HL-60 (cell line): ENCODE measurements at regions not wholly inside any gene's neighbourhood (a gene's known extent, or its start where the extent isn't known, plus 50 kb on each side); places are given as distances from the start of the nearest gene placed in this dataset.

Source experiments
- DNase-seq, 2 experiments: peaks; one replicate each; pipeline ENCODE4 v3.0.0-alpha.2; 2010 to 2020; ENCODE audit warnings: low read depth in 1 of 2, low spot score in 1 of 2
- H3K27ac ChIP-seq: fragments of 250-450 bp; sonication (Bioruptor Pico); replicated peaks from 2 replicates; pipeline ENCODE4 v1.5.1; 2020; ENCODE audit warnings: mild to moderate bottlenecking, moderate library complexity
- H3K27me3 ChIP-seq: fragments of 250-450 bp; sonication (Bioruptor Pico); 2 replicates; pipeline ENCODE4 v1.5.1; 2021; ENCODE audit warnings: mild to moderate bottlenecking, moderate library complexity; ENCODE audit not compliant: insufficient read depth, poor library complexity, severe bottlenecking
- H3K4me3 ChIP-seq: replicated peaks from 2 replicates; pipeline ENCODE4 v1.5.1; 2011; ENCODE audit warnings: mild to moderate bottlenecking, control low read depth, low read length; ENCODE audit not compliant: insufficient read depth
- GABPA ChIP-seq: IDR thresholded peaks from 2 replicates; pipeline ENCODE4 v1.6.1; 2012; ENCODE audit warnings: low read depth
- POLR2AphosphoS5 ChIP-seq: IDR thresholded peaks from 2 replicates; pipeline ENCODE4 v1.6.1; 2012; ENCODE audit warnings: low read depth
- REST ChIP-seq: IDR thresholded peaks from 2 replicates; pipeline ENCODE4 v1.6.1; 2012; ENCODE audit warnings: low read depth; ENCODE audit not compliant: insufficient replicate concordance
- SPI1 ChIP-seq: IDR thresholded peaks from 2 replicates; pipeline ENCODE4 v1.6.1; 2012; ENCODE audit warnings: low read depth, mild to moderate bottlenecking, borderline replicate concordance
- TF ChIP-seq, protein P1 (sequence below): IDR thresholded peaks from one replicate; pipeline ENCODE4 v1.5.1; 2011; ENCODE audit warnings: low read length, control low read depth, inconsistent platforms; ENCODE audit not compliant: insufficient read depth

- no peak for TF ChIP-seq GABPA
- no peak for TF ChIP-seq REST
- no peak for TF ChIP-seq POLR2AphosphoS5
- TF ChIP-seq, protein P1, sequence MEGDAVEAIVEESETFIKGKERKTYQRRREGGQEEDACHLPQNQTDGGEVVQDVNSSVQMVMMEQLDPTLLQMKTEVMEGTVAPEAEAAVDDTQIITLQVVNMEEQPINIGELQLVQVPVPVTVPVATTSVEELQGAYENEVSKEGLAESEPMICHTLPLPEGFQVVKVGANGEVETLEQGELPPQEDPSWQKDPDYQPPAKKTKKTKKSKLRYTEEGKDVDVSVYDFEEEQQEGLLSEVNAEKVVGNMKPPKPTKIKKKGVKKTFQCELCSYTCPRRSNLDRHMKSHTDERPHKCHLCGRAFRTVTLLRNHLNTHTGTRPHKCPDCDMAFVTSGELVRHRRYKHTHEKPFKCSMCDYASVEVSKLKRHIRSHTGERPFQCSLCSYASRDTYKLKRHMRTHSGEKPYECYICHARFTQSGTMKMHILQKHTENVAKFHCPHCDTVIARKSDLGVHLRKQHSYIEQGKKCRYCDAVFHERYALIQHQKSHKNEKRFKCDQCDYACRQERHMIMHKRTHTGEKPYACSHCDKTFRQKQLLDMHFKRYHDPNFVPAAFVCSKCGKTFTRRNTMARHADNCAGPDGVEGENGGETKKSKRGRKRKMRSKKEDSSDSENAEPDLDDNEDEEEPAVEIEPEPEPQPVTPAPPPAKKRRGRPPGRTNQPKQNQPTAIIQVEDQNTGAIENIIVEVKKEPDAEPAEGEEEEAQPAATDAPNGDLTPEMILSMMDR, result no peak
- no peak for TF ChIP-seq SPI1
- no peak overlapping the region for H3K27ac ChIP-seq
- no peaks in the 10 kb centered on the region for H3K27me3 ChIP-seq
- no peak for DNase-seq
- H3K4me3 ChIP-seq, result no peak overlapping the region
These were observed 312.1 kb downstream of the SEC23A start for GRCh38 chr14:38790916-38791315.

- Histone ChIP-seq H3K4me3 (no peak overlapping the region), H3K27me3 (no peaks in the 10 kb centered on the region), H3K27ac (no peak overlapping the region)
- TF ChIP-seq SPI1 (no peak), GABPA (no peak), POLR2AphosphoS5 (no peak), REST (no peak)
- TF ChIP-seq, protein P1, result no peak
- DNase-seq, result no peak
These were observed 313.2 kb downstream of the SEC23A start for GRCh38 chr14:38789805-38790204.

GRCh38 chr14:38788060-38788459 is 315.0 kb downstream of the SEC23A start:
- TF ChIP-seq SPI1, result no peak
- no peak for TF ChIP-seq POLR2AphosphoS5
- TF ChIP-seq, protein P1, result no peak
- TF ChIP-seq GABPA, result no peak
- TF ChIP-seq REST, result no peak
- Histone ChIP-seq H3K27me3 (no peaks in the 10 kb centered on the region), H3K4me3 (no peak overlapping the region), H3K27ac (no peak overlapping the region)
- no peak for DNase-seq
